Astrocyte (in vitro differentiated cells and primary cell): ENCODE measurements at regions not wholly inside any gene's neighbourhood (a gene's known extent, or its start where the extent isn't known, plus 50 kb on each side); places are given as distances from the start of the nearest gene placed in this dataset.

Source experiments
- DNase-seq: peaks from one replicate; pipeline ENCODE4 v3.0.0-alpha.2; 2010; ENCODE audit warnings: low read depth
- FAIRE-seq: peaks from 2 replicates; lab custom pipeline; 2011; peaks lifted over from hg19 to GRCh38; lab: Jason Lieb, UNC
- H2AFZ ChIP-seq: 2 replicates; pipeline ENCODE4 v1.6.0; 2012; ENCODE audit warnings: low read depth, low read length, inconsistent platforms
- H3K27ac ChIP-seq: 2 replicates; pipeline ENCODE4 v1.5.1; 2011; ENCODE audit warnings: low read depth, low read length, inconsistent platforms
- H3K27me3 ChIP-seq: 2 replicates; pipeline ENCODE4 v1.6.0; 2011; ENCODE audit warnings: low read length, inconsistent platforms; ENCODE audit not compliant: insufficient read depth
- H3K36me3 ChIP-seq: 2 replicates; pipeline ENCODE4 v1.5.1; 2011; ENCODE audit warnings: low read length, inconsistent platforms; ENCODE audit not compliant: insufficient read depth
- H3K4me1 ChIP-seq: 2 replicates; pipeline ENCODE4 v1.5.1; 2011; ENCODE audit warnings: low read length, inconsistent platforms; ENCODE audit not compliant: insufficient read depth
- H3K4me2 ChIP-seq: 2 replicates; pipeline ENCODE4 v1.6.0; 2012; ENCODE audit warnings: low read length, inconsistent platforms
- H3K4me3 ChIP-seq: 2 replicates; pipeline ENCODE4 v1.5.1; 2011; ENCODE audit warnings: low read depth, mild to moderate bottlenecking, low read length, inconsistent platforms; ENCODE audit not compliant: insufficient read depth
- H3K79me2 ChIP-seq: 2 replicates; pipeline ENCODE4 v1.6.0; 2012; ENCODE audit warnings: mild to moderate bottlenecking, low read length, inconsistent platforms; ENCODE audit not compliant: insufficient read depth
- H3K9ac ChIP-seq: 2 replicates; pipeline ENCODE4 v1.6.0; 2012; ENCODE audit warnings: mild to moderate bottlenecking, low read length, inconsistent platforms
- H3K9me3 ChIP-seq: 2 replicates; pipeline ENCODE4 v1.5.1; 2012; ENCODE audit warnings: low read depth, mild to moderate bottlenecking, low read length, inconsistent platforms; ENCODE audit not compliant: insufficient read depth
- H4K20me1 ChIP-seq: 2 replicates; pipeline ENCODE4 v1.6.0; 2012; ENCODE audit warnings: low read length, inconsistent platforms; ENCODE audit not compliant: insufficient read depth
- H3K27ac Mint-ChIP-seq: one replicate; pipeline ENCODE4 v1.8.0; 2021; ENCODE audit warnings: mild to moderate bottlenecking, mixed read lengths; ENCODE audit not compliant: unreplicated experiment
- H3K27me3 Mint-ChIP-seq: one replicate; pipeline ENCODE4 v1.8.0; 2021; ENCODE audit warnings: low read depth, mixed read lengths; ENCODE audit not compliant: unreplicated experiment
- H3K36me3 Mint-ChIP-seq: one replicate; pipeline ENCODE4 v1.8.0; 2021; ENCODE audit warnings: low read depth, mixed read lengths; ENCODE audit not compliant: unreplicated experiment
- H3K4me1 Mint-ChIP-seq: one replicate; pipeline ENCODE4 v1.8.0; 2021; ENCODE audit warnings: low read depth, mixed read lengths; ENCODE audit not compliant: unreplicated experiment
- H3K4me3 Mint-ChIP-seq: one replicate; pipeline ENCODE4 v1.8.0; 2021; ENCODE audit warnings: mild to moderate bottlenecking, moderate library complexity, mixed read lengths; ENCODE audit not compliant: unreplicated experiment
- H3K9me3 Mint-ChIP-seq: one replicate; pipeline ENCODE4 v1.8.0; 2021; ENCODE audit warnings: mild to moderate bottlenecking, mixed read lengths; ENCODE audit not compliant: unreplicated experiment
- CTCF ChIP-seq: IDR thresholded peaks from 2 replicates; pipeline ENCODE4 v1.5.1; 2011; ENCODE audit warnings: low read depth, mild to moderate bottlenecking, inconsistent platforms, low read length, moderate library complexity; ENCODE audit not compliant: insufficient read depth
- EZH2 ChIP-seq: IDR thresholded peaks from 2 replicates; pipeline ENCODE4 v1.6.1; 2012; ENCODE audit warnings: mild to moderate bottlenecking, low read length, inconsistent platforms; ENCODE audit not compliant: insufficient read depth

GRCh38 chr1:36667256-36667655 is 184.5 kb upstream of the CSF3R start:
- Mint-ChIP-seq H3K36me3 (no peaks in the 10 kb centered on the region), H3K4me3 (no peak overlapping the region), H3K27me3 (peaks cover 48% of the 10 kb centered on the region), H3K27ac (no peak overlapping the region), H3K9me3 (peaks cover 4% of the 10 kb centered on the region), H3K4me1 (peaks cover 1% of the 10 kb centered on the region)
- H3K4me2 ChIP-seq: no peak overlapping the region
- H3K9ac ChIP-seq: no peak overlapping the region
- H3K4me3 ChIP-seq: no peak overlapping the region
- H3K36me3 ChIP-seq: no peaks in the 10 kb centered on the region
- no peak overlapping the region for H3K27ac ChIP-seq
- no peaks in the 10 kb centered on the region for H3K27me3 ChIP-seq
- no peaks in the 10 kb centered on the region for H3K4me1 ChIP-seq
- H2AFZ ChIP-seq: no peak overlapping the region
- DNase-seq (no peak), FAIRE-seq (no peak)
- TF ChIP-seq EZH2 (no peak), CTCF (no peak)
- no peaks in the 10 kb centered on the region for H4K20me1 ChIP-seq
- H3K79me2 ChIP-seq: no peaks in the 10 kb centered on the region
- H3K9me3 ChIP-seq: no peaks in the 10 kb centered on the region

- peaks cover 3% of the 10 kb centered on the region for H3K4me1 Mint-ChIP-seq
- no peaks in the 10 kb centered on the region for H3K36me3 Mint-ChIP-seq
- peaks cover 4% of the 10 kb centered on the region for H3K9me3 Mint-ChIP-seq
- H3K9ac ChIP-seq: no peak overlapping the region
- H3K27me3 Mint-ChIP-seq: peaks cover 53% of the 10 kb centered on the region
- no peak overlapping the region for H3K4me3 ChIP-seq
- FAIRE-seq (no peak), DNase-seq (no peak)
- no peak overlapping the region for H3K4me2 ChIP-seq
- no peaks in the 10 kb centered on the region for H3K9me3 ChIP-seq
- H4K20me1 ChIP-seq: no peaks in the 10 kb centered on the region
- TF ChIP-seq EZH2 (no peak), CTCF (no peak)
- no peak overlapping the region for H3K27ac Mint-ChIP-seq
- no peak overlapping the region for H3K27ac ChIP-seq
- H3K36me3 ChIP-seq: no peaks in the 10 kb centered on the region
- no peaks in the 10 kb centered on the region for H3K27me3 ChIP-seq
- no peak overlapping the region for H3K4me3 Mint-ChIP-seq
- H3K79me2 ChIP-seq: no peaks in the 10 kb centered on the region
- no peaks in the 10 kb centered on the region for H3K4me1 ChIP-seq
- no peak overlapping the region for H2AFZ ChIP-seq
Observed at GRCh38 chr1:36665478-36666080, 182.9 kb upstream of the CSF3R start.

GRCh38 chr1:36664571-36665287 is 182.0 kb upstream of the CSF3R start:
- no peaks in the 10 kb centered on the region for H3K27me3 ChIP-seq
- Mint-ChIP-seq H3K4me3 (no peak overlapping the region), H3K9me3 (peaks cover 1% of the 10 kb centered on the region), H3K27ac (no peak overlapping the region), H3K27me3 (peaks cover 53% of the 10 kb centered on the region), H3K36me3 (no peaks in the 10 kb centered on the region), H3K4me1 (peaks cover 3% of the 10 kb centered on the region)
- FAIRE-seq: no peak
- H3K9ac ChIP-seq: no peak overlapping the region
- H3K36me3 ChIP-seq: no peaks in the 10 kb centered on the region
- no peaks in the 10 kb centered on the region for H3K4me1 ChIP-seq
- no peak overlapping the region for H3K27ac ChIP-seq
- no peak for TF ChIP-seq CTCF
- no peak for TF ChIP-seq EZH2
- H3K4me3 ChIP-seq: no peak overlapping the region
- no peaks in the 10 kb centered on the region for H3K79me2 ChIP-seq
- no peaks in the 10 kb centered on the region for H4K20me1 ChIP-seq
- DNase-seq: no peak
- no peaks in the 10 kb centered on the region for H3K9me3 ChIP-seq
- H2AFZ ChIP-seq: no peak overlapping the region
- no peak overlapping the region for H3K4me2 ChIP-seq
